ENCODE measurements at regions not wholly inside any gene's neighbourhood (a gene's known extent, or its start where the extent isn't known, plus 50 kb on each side); places are given as distances from the start of the nearest gene placed in this dataset.

DNA sequence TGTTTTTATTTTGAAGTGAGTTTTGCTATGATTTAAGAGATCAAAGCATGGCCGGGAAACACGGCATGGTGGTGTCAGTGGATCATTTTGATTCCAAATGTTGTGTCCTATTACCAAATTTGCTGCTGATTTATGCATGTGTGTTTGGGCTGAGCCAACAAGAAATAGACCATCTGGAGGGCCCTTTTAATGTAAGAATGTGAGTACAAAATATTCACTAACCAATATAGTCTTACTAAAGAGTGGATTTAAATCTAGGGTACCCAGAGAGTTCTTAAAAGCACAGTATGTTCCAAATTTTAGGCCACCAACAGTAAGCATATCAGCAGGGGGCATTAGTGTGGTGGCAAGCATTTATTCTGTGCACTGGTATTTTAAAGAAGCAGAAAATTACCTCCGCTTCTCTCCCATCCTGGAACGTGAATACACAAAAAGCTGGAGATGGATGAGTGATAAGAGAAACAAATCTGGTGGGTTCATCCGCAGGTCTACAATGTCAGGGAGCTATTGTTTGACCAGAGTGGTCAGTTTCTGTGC lies 444.4 kb upstream of the IGFBP7 start:
- DNase-seq: no peak

DNA sequence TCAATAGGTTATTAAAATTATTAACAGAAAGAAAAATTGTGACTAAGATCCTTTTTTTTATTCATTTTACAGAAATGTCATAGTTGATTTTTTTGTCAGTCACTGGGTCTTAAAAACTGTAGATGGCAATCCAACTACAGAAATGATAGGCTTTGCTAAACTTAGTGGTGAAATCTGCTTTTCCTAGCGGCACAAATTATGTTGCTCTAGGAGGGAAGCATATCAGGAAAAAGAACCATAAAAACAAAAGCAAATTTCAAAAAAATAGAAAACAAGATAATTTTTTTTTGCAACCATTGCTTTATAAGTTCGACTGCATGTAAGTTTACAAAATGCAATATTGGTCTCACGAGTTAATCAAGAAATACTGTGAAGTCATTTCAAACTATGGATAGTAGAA lies 443.5 kb upstream of the IGFBP7 start:
- no peak for DNase-seq

- no peak for DNase-seq
Observed at GRCh38 chr4:57550198-57550597, 440.0 kb upstream of the IGFBP7 start.

DNA sequence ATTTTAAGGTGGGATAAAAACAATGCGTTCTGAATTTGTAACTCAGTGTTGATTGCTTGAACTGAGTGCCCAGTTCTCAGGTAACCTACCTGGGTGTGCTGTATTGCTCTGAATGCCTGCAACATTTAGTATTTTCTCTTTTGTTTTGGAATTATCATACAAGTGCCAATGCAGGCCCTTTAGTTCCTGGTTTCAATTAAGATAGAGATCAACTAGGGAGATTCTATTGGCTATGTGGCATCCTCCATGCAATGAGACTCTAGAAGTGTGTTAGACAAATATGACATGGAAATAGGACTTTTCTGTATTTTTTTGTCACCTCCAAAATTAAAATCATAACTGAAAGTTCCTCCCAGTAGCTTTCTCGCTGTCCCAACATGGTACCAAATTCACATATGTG lies 438.7 kb upstream of the IGFBP7 start:
- DNase-seq: no peak

GRCh38 chr4:57544811-57545654 lies 434.8 kb upstream of the IGFBP7 start:
- DNase-seq: no peak

DNA sequence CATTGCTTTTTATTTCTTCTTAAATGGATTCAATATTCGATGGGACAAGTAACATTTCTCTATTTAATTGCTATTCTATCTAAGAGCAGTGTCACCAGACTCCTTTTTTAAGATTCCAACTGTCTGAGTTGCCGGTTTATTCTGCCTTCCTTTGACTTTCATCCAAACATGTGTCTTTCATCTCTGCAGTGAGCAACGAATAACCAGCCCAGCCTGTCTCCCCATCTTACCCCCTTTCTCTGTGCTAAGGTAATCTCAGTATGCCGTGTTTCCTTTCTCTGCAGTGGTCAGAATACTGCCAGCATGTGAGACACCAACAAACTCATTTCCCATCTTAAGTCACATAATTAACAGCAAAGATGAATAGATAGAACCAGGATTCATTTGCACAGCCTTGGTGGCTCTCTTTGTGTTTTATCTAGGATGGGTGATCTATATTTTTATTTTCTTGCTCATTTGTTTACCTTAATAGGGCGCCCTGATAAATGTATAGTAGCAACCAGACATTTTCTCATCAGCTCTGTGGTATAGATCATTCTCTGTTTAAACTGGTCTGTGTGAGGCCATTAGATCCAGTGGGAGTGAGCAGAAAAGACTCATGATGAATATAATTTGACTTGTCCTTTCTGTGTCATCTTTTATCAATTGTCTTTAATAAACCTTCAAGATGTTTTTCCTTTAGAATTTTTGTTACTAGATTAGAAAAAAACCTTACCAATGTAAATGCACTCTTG lies 394.8 kb upstream of the IGFBP7 start:
- no peak for DNase-seq

- peak; percentile 8 for DNase-seq
Observed at GRCh38 chr4:57504139-57504538, 394.0 kb upstream of the IGFBP7 start.

DNA sequence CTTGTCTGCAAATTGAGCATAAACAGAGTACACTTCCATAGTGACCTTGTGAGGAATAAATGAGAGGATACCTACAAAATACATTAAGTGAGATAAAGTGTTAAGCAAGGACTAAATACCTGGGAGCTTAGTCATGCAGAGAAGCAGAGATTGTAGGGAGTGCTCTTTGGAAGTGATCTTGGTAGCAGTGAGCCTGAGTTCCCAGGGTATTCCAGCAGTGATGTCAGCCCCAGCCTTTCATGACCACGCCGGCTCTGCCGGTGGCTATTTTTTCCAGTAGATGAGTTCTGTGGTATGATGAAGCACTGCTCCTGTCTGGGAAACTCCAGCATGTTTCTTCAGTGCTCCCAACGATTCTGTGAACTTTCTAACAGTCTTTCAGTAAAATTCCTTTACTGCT lies 391.5 kb upstream of the IGFBP7 start:
- DNase-seq: no peak

GRCh38 chr4:57499786-57500185 lies 389.6 kb upstream of the IGFBP7 start:
- no peak for DNase-seq

DNA sequence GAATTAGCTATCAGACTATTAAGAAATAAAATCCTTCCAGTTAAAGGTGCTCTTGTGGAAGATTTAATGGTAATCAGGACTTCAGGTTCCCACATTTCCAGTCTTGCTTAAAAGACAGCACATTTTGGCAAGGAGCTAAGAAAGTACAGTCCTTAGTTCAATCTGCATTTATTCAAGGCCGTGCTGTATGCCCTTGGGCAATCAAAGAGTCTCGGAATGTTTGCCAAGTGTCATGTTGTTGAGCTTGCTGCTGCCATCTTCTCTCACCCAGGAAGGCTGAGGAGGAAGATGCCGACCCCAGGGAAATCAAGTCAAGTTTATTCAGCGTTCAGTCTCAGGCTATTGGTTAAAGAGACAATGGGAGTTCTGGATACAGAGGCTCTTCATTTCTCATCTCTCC lies 388.1 kb upstream of the IGFBP7 start:
- no peak for DNase-seq

DNA sequence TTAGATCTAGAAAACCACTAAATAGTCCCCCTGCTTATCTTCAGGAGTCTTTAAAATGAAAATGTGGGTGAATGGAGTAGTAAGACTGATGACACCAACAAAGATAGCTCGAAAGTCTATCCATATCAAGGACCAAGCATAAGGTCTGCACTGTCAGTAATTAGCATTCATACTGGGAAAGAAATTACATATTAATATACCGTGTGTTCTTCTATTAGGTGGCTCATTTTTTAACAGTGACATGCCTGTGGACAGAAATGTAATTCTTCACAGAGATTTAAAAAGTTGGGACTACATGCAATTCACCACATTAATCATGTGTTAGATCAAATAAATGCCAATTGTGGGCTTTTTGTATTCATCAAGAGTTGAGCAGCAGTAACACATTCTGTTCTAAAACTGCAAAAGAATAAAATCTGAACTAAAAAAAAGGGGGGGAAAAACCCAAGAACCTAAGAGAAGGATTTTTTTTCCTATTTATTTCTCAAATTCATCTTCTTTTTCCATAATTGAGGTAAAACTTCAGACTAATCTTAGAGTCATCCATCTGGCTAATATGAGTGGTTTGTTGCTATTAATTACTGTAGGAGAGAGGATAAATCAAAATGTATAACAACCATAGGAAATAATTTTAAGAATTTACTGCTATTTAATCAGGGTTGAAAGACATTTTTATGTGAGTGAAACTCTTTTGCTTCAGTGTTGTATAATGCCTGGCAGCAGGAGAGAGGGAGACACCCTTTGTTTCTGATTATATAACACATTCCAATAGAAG lies 386.7 kb upstream of the IGFBP7 start:
- no peak for DNase-seq

DNA sequence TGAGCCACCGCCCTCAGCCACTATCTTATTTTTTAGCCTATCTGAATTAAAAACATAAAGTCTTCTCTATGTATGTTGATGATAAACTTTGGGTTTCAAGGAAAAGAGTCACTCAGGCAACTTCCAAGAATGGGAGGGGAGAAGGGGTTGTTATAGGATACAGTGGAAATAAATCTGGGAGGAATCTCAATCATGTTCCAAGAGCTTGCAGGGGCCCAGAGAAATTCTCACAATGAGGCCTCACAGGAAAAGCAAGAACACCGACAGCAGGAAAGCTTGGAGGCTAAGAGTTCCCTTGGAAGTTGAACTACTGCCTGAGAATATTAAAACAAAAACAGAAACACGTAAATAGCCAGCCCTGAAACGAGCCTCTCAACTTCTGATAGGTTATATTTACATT lies 384.6 kb upstream of the IGFBP7 start:
- no peak for DNase-seq

GRCh38 chr4:57492251-57492878 lies 382.2 kb upstream of the IGFBP7 start:
- DNase-seq: no peak

DNA sequence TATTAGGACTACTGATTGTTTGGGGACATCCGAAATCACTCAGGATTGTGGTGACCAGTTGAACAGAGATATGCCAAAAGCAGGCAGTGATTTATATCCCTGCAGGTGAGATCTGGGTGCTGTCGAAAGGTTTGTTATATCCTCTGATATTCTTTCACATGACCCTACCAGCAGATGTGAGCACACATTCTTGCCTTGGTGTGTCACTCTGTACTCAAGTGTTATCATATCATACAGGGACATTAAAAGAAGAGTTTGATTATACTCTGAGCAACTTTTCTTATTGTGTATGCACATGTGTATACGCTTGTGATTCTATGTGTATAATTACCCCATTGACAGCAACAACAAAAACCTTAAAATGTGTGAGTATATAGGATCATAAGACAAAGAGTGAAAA lies 381.2 kb upstream of the IGFBP7 start:
- DNase-seq: no peak

DNA sequence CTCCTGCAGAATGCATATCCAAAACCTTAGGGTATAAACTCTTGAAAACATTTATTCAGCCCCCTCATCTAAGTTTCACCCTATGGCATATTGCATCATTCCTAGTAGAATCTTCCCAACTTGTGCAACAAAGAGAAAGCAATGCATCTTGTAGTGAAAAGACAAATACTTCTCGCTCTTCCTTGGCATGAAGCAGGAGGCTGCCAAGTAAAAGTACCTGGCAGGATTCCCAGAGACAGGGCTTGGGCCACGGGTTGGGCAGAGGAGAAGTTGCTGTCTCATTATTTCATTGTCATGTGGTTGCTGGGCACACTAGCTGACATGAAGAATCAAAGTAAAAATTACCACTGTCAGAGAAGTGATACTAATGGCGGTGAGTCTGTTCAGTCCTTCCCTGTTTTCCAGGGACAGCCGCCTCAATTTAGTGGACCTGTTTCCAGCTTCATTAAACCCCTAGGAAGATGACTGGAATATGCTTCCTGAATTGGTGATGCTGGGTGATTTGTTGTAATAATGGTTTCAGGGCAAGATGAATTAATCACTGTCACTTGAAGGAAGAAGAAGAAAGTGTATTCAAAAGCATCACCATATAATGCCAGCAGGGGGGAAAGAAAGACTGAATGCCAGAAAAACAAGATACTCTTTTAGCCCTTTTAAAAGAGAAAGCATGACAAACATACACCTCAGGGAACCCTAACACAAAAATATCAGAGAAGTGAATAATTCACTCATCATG lies 380.5 kb upstream of the IGFBP7 start:
- DNase-seq: no peak

DNA sequence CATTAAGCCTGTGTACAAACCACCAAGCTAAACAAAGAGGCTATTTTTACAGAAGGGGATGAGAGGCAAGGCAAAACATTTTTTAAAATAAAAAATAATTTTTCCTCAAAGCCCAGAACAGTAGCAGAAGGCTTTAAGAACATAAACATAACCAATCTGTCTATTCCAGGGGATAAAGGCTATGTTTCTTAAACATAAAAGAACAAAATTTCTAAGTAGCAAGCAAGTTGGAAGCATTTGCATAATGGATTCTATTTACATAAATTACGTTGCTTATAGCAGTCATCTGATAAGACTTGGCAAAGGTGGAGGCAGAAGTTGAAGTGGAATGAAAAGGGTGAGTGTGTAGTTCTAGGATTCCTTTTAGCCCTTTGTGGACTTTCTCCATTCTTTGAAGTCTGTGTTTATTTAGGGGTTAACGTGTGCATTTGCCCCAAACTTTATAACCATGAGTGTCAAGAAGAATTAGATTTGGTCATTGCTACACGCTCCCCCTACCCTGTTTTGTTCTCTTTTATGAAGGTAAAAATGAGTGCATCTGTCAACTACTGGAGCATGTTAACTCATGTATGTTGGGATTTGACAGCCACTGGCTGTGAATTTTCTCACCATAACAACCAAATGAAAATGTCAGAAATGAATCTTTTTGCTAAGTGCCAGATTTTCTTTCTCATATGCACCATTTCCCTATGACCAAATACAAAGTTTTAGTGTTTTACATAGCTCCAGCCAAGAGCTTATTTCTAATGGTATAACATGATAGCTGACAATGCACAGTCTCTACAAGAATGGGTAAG lies 378.4 kb upstream of the IGFBP7 start:
- DNase-seq: no peak

DNA sequence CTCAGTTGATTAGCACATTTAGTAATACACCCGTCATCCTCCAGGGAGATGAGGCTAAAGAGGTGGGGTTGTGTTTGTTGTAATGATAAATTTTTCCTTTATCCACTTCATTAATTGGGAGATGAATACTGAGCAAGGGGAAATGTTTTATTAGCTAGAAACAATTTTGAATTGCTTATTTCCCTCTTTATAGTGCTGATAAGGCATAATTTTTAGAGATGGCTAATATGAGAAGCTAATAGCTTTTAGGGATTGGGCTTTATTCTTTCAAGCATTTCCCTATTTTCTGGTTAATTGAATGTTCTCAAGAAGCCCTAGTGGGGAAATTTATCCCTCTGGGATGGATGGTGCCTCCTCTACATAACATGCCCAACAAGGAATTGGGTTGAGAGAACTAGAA lies 365.2 kb upstream of the IGFBP7 start:
- no peak for DNase-seq

DNA sequence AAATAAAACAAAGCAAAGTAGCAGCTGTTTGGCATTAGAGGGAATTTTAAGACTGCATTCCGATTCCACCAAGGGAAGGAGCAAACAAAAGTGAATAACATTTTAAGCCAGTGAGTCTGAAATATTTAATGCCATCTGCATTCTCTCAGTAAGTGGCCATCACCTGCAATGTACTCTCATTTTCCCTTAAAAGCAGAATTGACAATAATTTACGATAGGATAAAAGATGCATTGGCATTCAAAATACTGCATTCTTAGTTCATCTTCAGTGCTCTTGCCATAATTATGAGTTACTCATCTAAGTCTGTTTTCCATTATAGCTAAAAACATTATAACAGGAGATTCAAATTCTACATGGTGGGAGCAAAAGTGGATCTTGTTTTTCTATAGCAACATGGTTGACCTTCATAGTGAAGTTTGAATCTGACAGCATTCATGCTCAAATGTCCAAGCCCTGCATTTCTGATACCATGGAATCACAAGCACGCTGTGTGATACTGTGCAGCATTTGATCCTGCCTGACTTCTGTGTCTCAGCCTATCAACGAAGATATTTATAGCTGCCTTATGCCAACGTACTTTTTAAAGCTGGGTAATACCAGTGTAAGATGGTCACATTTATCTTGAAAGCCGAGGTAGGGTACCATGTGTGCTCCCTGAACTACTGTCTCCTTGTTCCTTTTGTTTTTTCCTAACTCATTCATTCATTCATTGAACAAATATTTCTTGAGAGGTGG lies 355.3 kb upstream of the IGFBP7 start:
- no peak for DNase-seq

- DNase-seq: no peak
Observed at GRCh38 chr4:57462843-57463242, 352.7 kb upstream of the IGFBP7 start.

DNA sequence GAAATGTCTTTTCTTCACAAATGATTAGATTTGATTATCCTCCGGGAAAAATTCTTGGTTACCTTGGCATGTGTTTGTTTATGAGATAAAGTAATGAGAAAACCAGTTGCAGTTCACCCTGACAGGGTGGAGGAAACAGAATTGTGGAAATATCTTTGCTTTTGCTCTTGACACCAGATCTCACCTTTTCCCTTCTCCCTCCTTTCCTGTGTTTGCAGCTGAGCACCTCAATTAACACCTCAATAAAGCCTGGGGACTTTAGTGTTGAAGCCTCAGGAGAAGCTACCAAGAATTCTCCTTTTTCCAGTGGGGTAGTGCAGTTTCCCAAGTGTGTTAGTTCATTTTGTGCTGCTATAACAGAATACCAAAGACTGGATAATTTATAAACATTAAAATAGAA lies 350.8 kb upstream of the IGFBP7 start:
- DNase-seq: no peak

DNA sequence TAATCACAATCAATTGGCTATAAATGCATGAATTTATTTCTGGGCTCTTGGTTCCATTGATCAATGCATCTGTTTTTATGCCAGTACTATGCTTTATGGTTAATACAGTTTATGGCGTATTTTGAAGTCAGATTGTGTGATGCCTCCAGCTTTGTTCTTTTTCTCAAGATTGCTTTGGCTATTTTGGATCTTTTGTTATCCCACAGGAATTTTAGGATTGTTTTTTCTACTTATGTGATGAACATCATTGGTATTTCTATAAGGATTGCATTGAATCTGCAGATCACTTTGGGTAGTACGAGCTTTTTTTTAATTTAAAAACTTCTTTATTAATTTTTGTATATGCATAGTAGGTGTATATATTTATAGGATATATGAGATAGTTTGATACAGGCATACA lies 338.7 kb upstream of the IGFBP7 start:
- no peak for DNase-seq
